Iris pigment epithelial cell (primary cell): ENCODE measurements at regions not wholly inside any gene's neighbourhood (a gene's known extent, or its start where the extent isn't known, plus 50 kb on each side); places are given as distances from the start of the nearest gene placed in this dataset.

ENCODE experiments used
- DNase-seq: peaks from one replicate; pipeline ENCODE4 v3.0.0-alpha.2; 2011; ENCODE audit warnings: low read depth

DNA sequence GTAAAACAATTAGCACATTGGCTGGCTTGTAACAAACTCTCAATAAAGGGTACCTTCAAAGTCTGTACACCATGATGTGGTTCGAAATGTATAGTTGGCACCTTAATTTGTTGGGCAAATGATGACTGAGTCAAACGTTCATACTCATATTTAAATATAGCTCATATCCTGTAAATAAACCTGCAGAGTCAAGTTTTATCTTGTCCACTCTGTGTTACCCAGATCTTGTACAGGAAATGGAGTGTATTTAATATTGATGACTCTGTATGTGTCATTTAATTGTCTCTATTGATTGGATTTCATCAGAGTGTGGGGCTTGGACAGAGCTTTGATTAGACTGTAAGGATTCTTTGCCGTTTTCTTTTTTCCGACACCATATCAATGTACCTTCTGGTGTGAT, 805.6 kb upstream of the ZEB2 start:
- no peak for DNase-seq

- no peak for DNase-seq
Observed at GRCh38 chr2:145324748-145325147, 804.8 kb upstream of the ZEB2 start.

GRCh38 chr2:145323512-145323911, 803.6 kb upstream of the ZEB2 start:
- DNase-seq: peak; percentile 55

DNA sequence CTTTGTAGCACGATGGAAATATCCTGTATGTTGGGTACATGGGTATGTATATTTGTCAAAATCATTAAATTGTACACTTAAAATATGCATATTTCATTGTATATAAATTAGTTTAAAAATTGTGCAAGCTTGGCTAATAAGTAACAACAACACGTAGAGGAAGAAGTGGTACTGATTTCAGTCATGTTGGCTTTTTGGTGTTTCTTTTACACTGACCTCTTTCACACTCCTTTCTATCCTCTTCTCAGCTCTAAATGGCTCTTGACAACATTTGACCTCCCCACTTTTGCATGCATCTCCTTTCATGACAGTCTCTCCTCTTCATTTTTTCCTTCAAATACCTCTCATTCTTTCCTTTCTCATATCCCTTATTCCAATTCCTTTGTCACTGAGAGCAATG, 801.4 kb upstream of the ZEB2 start:
- no peak for DNase-seq

DNA sequence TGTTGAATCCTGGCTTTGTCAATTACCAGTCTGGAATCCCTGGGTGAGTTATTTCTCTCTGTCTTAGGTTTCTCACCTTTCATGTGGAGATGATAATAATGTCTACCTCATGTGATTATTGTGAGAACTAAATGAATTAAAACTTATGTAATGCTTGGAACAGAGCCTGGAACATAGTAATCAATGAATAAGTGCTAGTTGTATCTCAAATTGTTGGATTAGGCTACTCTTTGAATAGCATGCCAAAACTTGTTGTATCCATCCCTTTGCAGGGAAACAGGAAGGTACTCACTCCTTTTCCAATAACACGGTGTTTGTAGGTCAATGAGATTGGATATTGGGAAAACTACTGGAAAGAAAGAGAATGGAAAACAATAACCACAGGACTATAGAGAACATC, 796.6 kb upstream of the ZEB2 start:
- no peak for DNase-seq

GRCh38 chr2:145315053-145315452, 795.1 kb upstream of the ZEB2 start:
- DNase-seq: no peak

DNA sequence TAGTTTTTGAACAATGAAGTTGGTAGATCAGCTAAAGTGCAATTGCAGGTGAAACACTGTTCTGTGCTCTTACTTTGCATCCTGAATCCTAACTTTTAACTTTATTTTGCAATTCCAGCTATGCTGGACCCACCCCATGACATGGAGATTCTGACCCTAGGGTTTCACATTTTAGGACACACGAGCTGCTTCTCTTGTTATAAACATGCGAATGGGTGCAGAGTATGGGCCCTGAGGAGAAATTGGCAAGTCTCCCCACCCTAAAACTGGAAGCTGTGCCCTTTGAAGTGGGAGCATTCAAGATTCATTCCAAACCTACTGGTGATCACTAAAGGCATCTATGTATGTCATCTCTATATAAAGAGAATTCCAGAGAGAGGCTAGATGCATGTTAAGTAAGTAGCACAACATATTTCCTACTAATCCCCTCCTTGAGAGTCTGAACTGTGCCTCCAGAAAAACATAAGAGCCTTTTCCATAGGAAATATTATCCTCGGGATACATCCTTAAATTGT, 794.3 kb upstream of the ZEB2 start:
- no peak for DNase-seq

GRCh38 chr2:145305889-145306288, 786.0 kb upstream of the ZEB2 start:
- DNase-seq: no peak

- DNase-seq: no peak
Observed at GRCh38 chr2:145304501-145304900, 784.6 kb upstream of the ZEB2 start.

GRCh38 chr2:145303536-145303935, 783.6 kb upstream of the ZEB2 start:
- DNase-seq: no peak

DNA sequence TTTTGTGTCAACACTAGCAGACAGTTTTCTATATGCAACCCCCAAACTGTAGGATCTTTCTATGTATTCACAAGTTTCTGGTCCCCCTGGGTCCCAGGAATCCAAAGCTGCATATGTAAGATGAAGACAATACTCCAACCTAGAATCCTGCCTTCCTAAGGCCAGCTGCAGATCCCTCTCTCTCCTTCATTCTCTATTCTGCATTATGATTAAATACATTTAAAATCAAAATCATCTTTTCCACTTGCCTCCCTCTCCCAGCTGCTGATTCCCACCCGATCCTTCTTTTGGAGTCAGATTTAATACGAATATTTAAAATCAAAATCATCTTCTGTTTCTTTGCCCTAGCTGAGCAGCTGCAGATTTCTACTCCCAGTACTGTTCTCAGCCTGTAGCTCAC, 783.0 kb upstream of the ZEB2 start:
- DNase-seq: no peak

GRCh38 chr2:145302451-145302850, 782.5 kb upstream of the ZEB2 start:
- DNase-seq: no peak

- DNase-seq: no peak
Observed at GRCh38 chr2:145299368-145299767, 779.4 kb upstream of the ZEB2 start.

GRCh38 chr2:145292166-145292565, 772.2 kb upstream of the ZEB2 start:
- DNase-seq: no peak

DNA sequence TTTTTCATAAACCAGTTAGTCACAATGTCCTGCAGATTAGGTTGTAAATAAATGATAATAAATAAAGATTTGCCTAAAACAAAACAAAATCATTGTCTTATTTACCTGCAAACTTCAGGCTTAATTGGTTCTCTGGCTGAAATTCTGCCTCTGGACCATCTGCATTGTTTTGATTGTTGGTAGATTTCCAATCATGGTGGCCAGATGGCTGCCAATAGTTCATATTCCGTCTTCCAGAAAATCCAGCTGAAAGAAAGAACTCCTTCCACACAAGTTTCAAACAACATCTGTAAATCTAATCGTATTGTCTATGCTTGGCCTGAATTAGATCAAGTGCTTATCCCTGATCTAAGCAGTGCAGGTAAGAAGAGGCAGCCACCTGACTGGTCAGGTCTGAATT, 771.1 kb upstream of the ZEB2 start:
- DNase-seq: no peak

DNA sequence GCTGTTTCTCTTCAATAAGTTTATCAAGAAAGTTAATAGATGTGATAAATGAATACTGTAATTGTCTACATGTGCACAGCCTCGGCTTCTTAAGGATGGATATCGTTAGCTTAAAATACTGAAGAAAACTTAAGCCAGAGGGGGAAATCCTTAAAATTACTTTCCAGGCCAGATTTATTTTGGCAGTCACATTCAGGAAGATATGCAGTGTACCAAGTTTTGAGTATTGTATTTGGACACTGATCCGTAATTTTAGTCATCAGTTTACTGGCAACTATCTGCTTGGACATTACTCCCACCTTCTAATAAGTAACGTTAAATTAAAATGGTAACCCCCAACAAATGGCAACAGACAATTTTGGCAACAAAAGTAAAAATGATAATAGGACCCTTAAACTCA, 770.0 kb upstream of the ZEB2 start:
- DNase-seq: no peak

GRCh38 chr2:145288650-145289496, 769.0 kb upstream of the ZEB2 start:
- DNase-seq: no peak

DNA sequence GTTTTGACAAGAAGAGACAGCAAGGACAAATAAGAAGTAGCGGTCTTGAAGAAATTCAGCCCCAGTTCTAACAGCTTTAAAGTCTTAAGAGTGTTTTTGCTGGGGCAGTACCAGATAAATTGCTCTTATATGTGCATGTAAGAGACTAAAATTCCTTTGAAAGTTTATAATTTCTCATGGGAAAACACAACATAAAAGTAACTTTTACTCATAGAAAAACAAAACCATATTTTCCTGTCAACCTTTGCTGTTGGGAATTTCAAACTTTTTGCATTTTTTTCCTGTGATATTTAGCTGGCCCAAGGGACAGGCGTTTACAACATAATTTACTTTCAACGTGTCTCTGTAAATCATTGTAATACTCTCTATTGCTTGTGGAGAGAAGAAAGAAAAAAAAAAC, 767.8 kb upstream of the ZEB2 start:
- DNase-seq: no peak

DNA sequence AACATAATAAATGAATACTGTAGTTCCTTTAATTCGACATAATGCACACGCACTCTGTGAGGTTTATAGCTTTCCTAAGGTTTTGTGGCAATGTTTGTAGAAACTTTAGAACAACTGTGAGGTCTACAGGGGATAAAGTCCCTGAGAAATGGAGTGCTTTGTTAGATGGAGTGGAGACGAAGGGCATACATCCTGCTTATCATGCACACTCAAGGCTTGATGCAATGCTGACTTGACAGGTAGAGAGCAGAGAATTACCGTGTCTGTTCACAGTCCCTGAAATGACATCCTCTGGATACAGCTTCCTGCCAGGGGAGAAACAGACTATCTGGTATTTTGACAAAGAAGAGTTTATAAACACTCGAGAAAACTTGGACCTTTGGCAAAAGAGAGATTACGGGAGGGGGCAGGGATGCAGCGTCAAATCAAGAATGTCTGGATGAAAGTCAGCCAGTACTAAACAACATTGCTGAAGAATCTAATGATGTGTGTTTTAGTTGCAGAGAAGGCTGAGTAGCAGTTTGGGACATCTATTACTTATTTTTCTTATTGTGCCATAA, 766.9 kb upstream of the ZEB2 start:
- DNase-seq: no peak

DNA sequence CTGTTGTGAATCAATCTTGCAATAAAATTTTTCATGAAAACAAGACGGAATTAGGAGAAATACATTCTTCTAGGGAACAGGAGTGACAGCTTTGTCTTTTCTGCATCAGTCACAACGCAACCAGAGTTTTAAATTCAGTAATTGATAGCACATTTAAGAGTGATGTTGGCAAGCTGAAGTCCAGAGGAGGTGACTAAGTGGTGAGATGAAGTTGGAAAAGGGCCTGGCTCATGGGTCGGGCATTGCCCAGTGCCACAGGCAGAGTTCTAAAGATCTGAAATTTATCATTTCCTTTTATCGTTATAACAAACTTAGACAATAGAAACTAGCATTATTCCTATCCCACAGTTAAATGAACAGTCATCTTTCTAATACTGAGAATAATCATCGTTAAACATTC, 764.6 kb upstream of the ZEB2 start:
- DNase-seq: no peak

- no peak for DNase-seq
Observed at GRCh38 chr2:145283131-145283530, 763.2 kb upstream of the ZEB2 start.

GRCh38 chr2:145277922-145278321, 758.0 kb upstream of the ZEB2 start:
- DNase-seq: peak; percentile 25

GRCh38 chr2:145273840-145274239, 753.9 kb upstream of the ZEB2 start:
- DNase-seq: no peak

DNA sequence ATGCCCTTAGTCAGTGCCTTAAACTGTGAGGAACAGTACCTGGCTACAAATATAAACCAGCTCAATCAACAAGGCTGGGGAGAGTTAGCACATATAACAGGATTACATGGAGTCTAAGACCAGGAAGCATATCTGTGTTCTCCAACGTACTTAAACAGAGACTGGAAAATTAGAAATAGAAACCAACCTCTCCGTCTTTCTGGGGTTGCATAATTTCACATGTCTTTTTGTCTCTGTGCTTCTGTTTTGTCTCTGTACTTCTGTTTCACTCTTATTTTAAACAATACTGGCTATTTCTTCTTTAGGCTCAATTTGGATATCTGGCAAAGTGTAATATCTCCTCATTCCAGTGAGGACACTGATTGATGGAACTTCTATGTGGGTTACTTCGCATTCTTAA, 749.0 kb upstream of the ZEB2 start:
- no peak for DNase-seq
